PC-3 (cell line): ENCODE measurements at regions not wholly inside any gene's neighbourhood (a gene's known extent, or its start where the extent isn't known, plus 50 kb on each side); places are given as distances from the start of the nearest gene placed in this dataset.

Experiments used
- CTCF ChIP-seq: fragments of 300-600 bp; sonication (generic); conservative IDR thresholded peaks from 2 replicates; pipeline ENCODE4 v1.5.1; 2017; ENCODE audit warnings: antibody characterized with exemption, low read depth, mild to moderate bottlenecking, low read length
- EZH2 ChIP-seq: fragments of 300-600 bp; sonication (generic); IDR thresholded peaks from one replicate; pipeline ENCODE4 v1.6.1; 2017; ENCODE audit warnings: antibody characterized with exemption, mild to moderate bottlenecking, low read length; ENCODE audit not compliant: unreplicated experiment
- EZH2phosphoT487 ChIP-seq: fragments of 300-600 bp; sonication (generic); IDR thresholded peaks from 2 replicates; pipeline ENCODE4 v1.6.1; 2018; ENCODE audit warnings: mild to moderate bottlenecking, antibody characterized with exemption, low read length, borderline replicate concordance

- TF ChIP-seq CTCF (no peak), EZH2 (no peak), EZH2phosphoT487 (no peak)
These were observed 161.4 kb upstream of the GIMD1 start for GRCh38 chr4:106530024-106530361.
